ENCODE measurements at regions not wholly inside any gene's neighbourhood (a gene's known extent, or its start where the extent isn't known, plus 50 kb on each side); places are given as distances from the start of the nearest gene placed in this dataset.
A peak's percentile ranks its signal among the peaks of the same experiment; 100 is the strongest.
"Not testable (repeated sequence)": the region's sequence is repeated elsewhere in the genome, so short reads cannot be mapped to it uniquely, and the experiment has no call there.

- DNase-seq (ENCODE audit: low read depth) = no peak
These were observed 532.8 kb downstream of the RFPL4B start for GRCh38 chr6:112879920-112880413.

DNA sequence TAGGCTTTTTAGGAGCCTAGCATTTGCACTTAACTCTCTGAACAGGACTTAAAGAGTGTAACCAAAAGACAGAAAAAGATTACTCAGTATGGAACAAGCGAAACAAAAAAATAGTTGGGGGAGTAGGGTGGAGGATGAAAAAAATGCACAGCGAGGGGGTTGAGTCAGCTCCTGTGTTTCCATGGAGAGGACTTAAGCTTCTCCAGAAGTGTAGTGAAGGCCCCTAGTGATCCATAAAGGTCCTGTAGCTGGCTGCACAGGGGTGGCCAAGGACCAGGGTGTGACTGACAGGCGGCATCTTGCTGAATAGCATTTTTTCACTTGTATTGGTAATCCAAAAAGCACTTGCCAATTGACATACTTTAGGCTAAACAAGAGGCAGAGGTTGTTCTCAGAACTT, 533.9 kb downstream of the RFPL4B start:
- peak; percentile 81 for DNase-seq (ENCODE audit: low read depth)

DNA sequence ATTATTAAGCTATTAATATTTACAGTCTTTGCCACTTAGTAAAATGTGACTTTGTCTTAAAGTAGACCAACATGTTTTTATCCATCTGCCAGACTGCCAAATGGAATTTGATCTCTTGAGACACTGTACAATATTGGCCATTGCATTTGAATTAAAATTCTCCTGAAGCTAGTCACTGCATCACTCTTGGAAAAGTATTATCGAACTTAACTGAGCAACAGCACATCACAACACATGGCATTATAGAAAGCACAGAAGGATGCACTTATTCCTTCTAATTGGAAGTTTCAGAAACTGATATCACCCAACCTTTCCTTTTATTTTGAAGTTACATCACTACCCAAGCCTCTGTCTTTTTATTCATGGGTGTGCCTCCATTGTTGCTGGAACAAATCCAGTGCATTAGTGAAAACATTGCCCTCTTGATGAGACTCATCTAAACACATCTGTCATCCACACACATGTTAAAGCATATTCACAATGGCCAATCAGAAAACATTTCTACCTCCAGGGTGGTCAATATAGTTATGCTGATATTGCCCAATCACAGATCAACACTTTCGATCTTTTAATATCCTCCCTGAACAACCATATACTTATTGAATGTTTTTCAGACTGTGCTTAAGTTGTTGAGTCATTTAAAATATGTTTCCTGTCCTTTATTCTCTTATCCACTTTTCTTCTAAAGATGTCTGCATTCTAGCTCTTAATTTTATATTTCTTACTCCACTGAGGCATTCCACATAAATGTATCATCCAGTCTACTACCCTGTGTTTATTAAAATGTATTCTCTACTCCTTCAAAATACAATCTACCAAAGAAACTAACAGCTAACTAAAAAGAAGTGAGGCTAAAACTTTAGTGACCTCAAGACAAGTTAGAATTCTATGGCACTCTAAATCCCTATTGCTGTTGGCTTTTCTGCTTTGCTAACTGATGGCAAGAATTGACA, 535.0 kb downstream of the RFPL4B start:
- DNase-seq (ENCODE audit: low read depth) = peak; percentile 37

DNA sequence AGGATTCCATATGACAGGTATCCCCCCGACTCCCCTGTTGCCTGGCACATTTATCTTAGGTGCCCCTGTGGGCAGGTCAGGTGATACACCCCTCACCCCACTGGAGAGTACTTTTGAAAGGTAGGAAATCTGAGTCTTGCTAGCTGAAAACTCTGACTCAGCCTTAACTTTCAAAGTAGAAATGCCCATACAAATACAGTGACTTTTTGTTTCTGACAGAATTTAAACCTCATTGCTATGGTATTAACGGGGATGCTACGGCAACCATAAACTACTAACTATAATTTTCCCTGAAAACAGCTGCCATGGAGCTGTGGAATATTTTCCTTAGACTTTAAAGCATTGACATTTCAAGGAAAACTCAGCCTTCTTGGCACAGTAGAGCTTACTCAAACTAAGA, 536.0 kb downstream of the RFPL4B start:
- DNase-seq (ENCODE audit: low read depth) = peak; percentile 36

GRCh38 chr6:112886415-112886814, 539.3 kb downstream of the RFPL4B start:
- DNase-seq (ENCODE audit: low read depth) = no peak

DNA sequence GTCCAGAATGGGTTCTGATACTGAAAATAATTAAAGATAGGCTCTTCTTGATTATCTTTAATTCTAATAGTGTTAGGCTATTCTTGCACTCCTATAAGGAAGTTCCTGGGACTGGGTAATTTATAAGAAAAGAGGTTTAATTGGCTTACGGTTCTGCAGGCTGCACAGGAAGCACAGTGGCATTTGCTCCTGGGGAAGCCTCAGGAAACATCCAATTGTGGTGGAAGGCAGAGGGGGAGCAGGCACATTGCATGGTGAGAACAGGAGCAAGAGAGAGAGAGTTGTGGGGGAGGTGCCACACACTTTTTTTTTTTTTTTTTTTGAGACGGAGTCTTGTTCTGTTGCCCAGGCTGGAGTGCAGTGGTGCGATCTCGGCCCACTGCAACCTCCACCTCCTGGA, 540.3 kb downstream of the RFPL4B start:
- not testable (repeated sequence) for DNase-seq (ENCODE audit: low read depth)

DNA sequence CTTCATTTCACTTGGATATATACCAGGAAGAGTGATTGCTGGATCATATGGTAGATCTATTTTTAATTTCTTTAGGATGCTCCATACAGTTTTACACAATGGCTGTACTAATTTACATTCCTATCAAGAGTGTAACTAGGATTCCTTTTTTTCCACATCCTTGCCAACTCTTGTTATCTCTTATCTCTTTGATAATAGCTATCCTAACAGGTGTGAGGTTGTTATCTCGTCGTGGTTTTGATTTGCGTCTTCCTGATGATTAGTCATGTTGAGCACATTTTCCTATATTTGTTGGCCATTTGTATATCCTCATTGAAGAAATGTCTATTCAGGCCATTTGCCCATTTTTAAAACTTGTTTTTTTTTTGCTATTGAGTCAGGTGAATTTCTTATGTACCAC, 552.4 kb downstream of the RFPL4B start:
- DNase-seq (ENCODE audit: low read depth) = no peak

DNA sequence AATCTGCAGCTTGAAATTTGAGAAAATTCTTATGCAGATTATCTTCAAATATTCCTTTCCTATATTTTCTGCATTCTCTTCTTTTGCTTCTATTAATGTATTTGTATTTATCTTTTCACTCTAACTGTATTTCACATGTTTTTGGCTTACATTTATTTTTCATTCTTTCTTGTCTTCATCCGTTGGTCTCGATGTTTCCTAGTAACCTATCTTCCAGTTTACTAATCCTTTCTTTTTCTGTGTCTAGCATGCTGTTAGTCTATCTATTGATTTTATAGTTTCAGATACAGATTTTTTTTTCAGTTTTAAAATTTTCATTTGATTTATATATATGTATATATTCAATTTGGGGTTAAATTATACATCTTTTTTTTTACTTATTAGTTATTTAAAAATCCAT, 556.2 kb downstream of the RFPL4B start:
- DNase-seq (ENCODE audit: low read depth) = no peak

- peak; percentile 79 for DNase-seq (ENCODE audit: low read depth)
These were observed 559.6 kb downstream of the RFPL4B start for GRCh38 chr6:112906726-112907125.

GRCh38 chr6:112909781-112910180, 562.7 kb downstream of the RFPL4B start:
- DNase-seq (ENCODE audit: low read depth) = peak; percentile 12

DNA sequence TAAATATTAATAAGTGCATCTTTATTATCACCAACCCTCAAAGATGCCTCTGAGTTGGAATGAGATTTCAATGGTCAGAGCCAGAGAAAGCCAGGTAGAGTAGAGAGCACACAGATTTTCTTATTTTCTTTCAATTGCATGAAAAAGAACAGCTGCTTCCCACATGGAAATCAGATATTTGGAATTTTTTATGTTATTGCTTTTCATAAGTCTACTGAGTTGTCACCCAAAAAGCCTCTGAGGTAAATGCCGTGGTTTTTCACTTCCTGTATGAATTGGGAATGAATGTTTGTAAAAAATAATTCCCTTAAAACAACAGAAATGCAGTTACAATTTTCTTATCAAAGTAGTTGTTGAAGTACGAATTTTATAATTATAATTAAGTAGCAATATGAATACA, 563.1 kb downstream of the RFPL4B start:
- DNase-seq (ENCODE audit: low read depth) = peak; percentile 27

DNA sequence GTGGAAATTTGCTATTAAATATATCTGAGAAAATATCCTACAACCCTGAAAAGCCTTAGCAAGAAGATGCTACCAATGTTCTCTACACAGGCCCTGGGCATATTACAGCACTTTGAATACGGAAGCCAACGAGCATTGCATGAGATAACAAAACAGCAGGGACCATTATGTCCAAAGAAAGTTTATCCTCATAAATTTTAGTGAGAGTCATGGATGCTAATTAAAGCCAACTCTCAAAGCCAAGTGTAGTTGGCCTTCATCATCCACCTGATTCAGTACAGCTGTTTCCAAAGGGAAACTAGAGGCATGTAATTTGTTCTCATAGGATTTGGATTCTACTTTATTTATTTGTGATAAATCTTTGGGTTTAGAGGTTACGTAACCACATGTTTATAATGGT, 564.8 kb downstream of the RFPL4B start:
- no peak for DNase-seq (ENCODE audit: low read depth)

GRCh38 chr6:112912416-112913101, 565.4 kb downstream of the RFPL4B start:
- DNase-seq (ENCODE audit: low read depth) = peak; percentile 56

- not testable (repeated sequence) for DNase-seq (ENCODE audit: low read depth)
These were observed 572.6 kb downstream of the RFPL4B start for GRCh38 chr6:112919744-112920143.

GRCh38 chr6:112920994-112921393, 573.9 kb downstream of the RFPL4B start:
- DNase-seq (ENCODE audit: low read depth) = no peak

DNA sequence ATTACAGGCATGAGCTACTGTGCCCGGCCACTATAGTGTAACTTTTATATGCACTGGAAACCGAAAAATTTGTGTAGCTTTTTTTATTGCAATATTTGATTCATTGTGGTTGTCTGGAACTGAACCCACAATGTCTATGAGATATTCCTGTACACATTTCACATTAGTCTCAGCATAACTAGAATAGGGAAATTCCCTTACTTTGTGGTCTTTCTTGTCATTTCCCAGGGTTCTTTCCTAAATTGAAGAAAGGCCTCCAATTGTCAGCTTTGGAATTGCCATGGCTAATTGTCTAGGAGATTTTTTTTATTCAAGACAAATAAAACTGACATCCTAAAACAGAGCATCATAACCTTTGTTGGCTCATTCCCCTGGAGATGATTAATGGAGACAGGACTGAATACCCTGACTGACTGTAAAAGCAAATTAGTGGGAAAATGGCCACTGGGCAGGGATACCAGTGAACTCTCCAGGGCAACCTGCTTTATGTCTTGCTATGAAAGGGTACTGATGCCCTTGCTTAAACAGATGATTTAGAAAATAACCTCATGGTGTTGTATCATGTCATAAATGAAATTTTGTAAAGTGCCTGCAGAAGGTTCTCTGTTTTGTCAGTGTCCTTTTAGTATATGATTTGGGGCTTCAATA, 576.9 kb downstream of the RFPL4B start:
- DNase-seq (ENCODE audit: low read depth) = no peak

DNA sequence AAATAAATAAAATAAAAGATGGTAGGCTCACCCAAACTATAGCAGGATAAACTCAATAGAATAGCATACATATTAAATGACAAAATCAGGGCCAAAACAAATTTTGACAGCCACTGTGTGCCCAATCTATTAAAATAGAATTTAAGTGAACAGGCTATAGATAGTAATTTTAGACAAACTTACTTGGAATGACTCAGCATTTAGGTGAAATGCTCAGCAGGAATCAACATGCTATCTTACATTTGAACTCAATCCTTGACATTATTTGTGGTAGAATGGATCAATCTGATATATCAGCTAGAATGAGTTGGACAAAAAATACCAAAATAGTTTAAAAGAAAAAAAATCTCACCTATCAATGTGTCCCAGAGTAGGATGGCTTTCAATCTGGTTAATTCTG, 578.6 kb downstream of the RFPL4B start:
- DNase-seq (ENCODE audit: low read depth) = no peak

DNA sequence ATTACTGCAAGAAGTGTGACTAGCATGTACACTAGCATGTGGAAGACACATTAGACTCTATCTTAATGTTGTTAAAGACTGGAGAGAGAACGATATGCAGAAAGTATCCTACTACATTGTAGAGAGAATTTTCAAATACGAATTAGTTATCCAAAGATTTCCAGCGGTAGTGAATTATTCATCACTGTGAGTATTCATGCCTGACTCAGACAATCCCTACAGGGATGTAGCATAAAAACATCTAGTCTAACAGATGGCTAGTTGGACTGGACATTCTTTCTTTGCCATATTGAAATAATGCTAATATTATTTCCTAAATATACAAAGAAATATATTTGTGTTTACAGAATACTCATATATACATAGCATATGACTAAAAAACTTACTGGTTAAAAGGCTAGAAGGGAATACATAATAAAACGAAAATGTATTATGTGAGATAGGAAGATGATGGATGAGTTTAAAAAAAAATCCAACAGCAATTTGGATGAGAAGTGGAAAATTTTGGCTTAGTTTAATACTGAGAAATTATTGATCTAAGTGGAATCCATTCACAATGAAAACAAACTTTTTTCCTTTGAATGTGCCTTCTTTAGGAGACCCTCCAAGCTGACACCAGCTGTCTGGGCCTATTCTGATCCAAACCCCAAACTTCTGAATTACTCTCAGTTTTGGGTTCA, 580.7 kb downstream of the RFPL4B start:
- DNase-seq (ENCODE audit: low read depth) = peak; percentile 15

DNA sequence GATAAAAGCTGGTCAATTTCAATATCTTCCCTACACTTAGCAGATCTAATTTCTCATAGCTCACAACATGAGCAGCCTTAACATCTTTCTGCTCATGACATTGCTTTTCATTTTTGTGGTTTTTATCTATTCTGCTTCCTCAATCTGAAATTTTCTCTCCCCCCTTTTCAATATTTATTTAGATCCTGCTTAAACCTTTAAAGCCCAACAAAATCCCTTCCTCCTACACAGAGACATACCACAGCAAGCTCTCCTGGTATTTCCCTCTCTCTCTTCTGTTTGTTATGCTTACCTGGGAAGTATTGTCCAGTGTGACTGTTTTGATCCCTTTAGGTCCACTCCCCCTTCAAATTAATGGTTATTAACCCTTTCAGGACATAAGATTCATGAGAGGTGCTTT, 582.5 kb downstream of the RFPL4B start:
- peak; percentile 42 for DNase-seq (ENCODE audit: low read depth)

DNA sequence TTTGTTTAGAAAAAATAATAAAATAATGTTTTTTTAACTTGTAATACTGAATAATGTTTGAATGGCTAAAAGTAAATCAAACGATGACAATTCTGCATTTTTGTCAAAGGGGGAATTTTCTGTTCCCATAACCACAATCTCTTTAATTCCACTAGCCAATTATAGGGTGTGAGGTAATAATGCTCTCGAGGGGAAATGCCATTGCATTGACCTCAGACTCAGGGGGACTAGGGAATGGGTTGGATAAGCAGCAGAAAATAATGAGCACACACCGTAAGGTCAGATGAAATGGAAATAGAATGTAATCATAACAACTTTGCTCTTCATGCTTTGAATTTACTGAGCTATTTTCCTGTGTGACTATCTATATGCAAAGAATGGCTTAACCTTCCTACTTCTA, 584.7 kb downstream of the RFPL4B start:
- DNase-seq (ENCODE audit: low read depth) = peak; percentile 83

DNA sequence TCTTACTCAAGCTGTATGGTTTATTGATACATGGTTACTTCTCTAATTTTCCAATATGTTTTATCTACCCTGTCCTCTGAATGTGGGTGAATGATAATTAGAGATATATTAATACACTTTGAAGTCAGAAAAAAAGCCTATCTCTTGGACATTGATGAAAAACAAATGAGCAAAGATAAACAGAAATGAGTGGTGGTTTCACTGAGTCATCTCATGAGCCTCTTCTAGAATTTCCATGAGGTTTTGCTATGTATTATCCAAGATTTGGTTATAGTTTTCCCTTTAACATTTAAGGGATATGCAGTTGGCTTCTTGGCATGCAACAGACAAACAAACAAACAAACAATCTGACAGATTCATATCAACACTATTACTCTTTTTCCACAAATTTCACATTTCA, 586.8 kb downstream of the RFPL4B start:
- peak; percentile 54 for DNase-seq (ENCODE audit: low read depth)
